NCI-H2227 (cell line): ENCODE measurements at regions not wholly inside any gene's neighbourhood (a gene's known extent, or its start where the extent isn't known, plus 50 kb on each side); places are given as distances from the start of the nearest gene placed in this dataset.
A peak's percentile ranks its signal among the peaks of the same experiment; 100 is the strongest.

Experiments used
- DNase-seq: peaks from one replicate; lab custom pipeline; 2025; ENCODE audit not compliant: unreplicated experiment; lab: John Stamatoyannopoulos, UW

- DNase-seq, result no peak
These were observed 54.9 kb downstream of the NKX2-1 start for GRCh38 chr14:36465178-36465577.

GRCh38 chr14:36462890-36463289 is 57.1 kb downstream of the NKX2-1 start:
- DNase-seq, result no peak

GRCh38 chr14:36455241-36455627 is 64.8 kb downstream of the NKX2-1 start:
- no peak for DNase-seq

- no peak for DNase-seq
These were observed 65.3 kb downstream of the NKX2-1 start for GRCh38 chr14:36454599-36455240.

GRCh38 chr14:36452860-36453259 is 67.2 kb downstream of the NKX2-1 start:
- DNase-seq, result peak; percentile 48

GRCh38 chr14:36451310-36452065 is 68.5 kb downstream of the NKX2-1 start:
- DNase-seq, result peak; percentile 27

GRCh38 chr14:36450550-36450949 is 69.5 kb downstream of the NKX2-1 start:
- DNase-seq, result no peak

GRCh38 chr14:36449903-36450302 is 70.1 kb downstream of the NKX2-1 start:
- no peak for DNase-seq

GRCh38 chr14:36443374-36443773 is 76.7 kb downstream of the NKX2-1 start:
- DNase-seq, result peak; percentile 16

- DNase-seq, result no peak
These were observed 77.2 kb downstream of the NKX2-1 start for GRCh38 chr14:36442824-36443241.

GRCh38 chr14:36441283-36441682 is 78.7 kb downstream of the NKX2-1 start:
- DNase-seq, result no peak

GRCh38 chr14:36439766-36440165 is 80.3 kb downstream of the NKX2-1 start:
- DNase-seq, result no peak

GRCh38 chr14:36438883-36439282 is 81.1 kb downstream of the NKX2-1 start:
- DNase-seq, result no peak

GRCh38 chr14:36430662-36431084 is 89.4 kb downstream of the NKX2-1 start:
- DNase-seq, result no peak

- DNase-seq, result no peak
These were observed 89.9 kb downstream of the NKX2-1 start for GRCh38 chr14:36430169-36430568.

GRCh38 chr14:36429692-36430091 is 90.3 kb downstream of the NKX2-1 start:
- no peak for DNase-seq

GRCh38 chr14:36428350-36428749 is 91.7 kb downstream of the NKX2-1 start:
- no peak for DNase-seq

GRCh38 chr14:36426836-36427235 is 93.2 kb downstream of the NKX2-1 start:
- DNase-seq, result no peak

GRCh38 chr14:36426113-36426512 is 93.9 kb downstream of the NKX2-1 start:
- no peak for DNase-seq

GRCh38 chr14:36424478-36425102 is 95.4 kb downstream of the NKX2-1 start:
- peak; percentile 17 for DNase-seq

GRCh38 chr14:36423430-36423829 is 96.6 kb downstream of the NKX2-1 start:
- DNase-seq, result peak; percentile 66

GRCh38 chr14:36420149-36420687 is 99.8 kb upstream of the MBIP start:
- no peak for DNase-seq
